Kidney (tissue), 13 donors: ENCODE measurements at regions not wholly inside any gene's neighbourhood (a gene's known extent, or its start where the extent isn't known, plus 50 kb on each side); places are given as distances from the start of the nearest gene placed in this dataset.

Source experiments
- DNase-seq, 5 donors: peaks; one replicate each; pipeline ENCODE4 v3.0.0-alpha.2; 2013 to 2020
- FAIRE-seq: peaks from 2 replicates; lab custom pipeline; 2012; peaks lifted over from hg19 to GRCh38; lab: Jason Lieb, UNC
- H3K27ac ChIP-seq, 2 donors: one replicate each; pipeline ENCODE4 v1.7.0; 2013; ENCODE audit warnings: low read depth in 2 of 2, low read length in 2 of 2, inconsistent platforms in 1 of 2
- H3K27me3 ChIP-seq: one replicate; pipeline ENCODE4 v1.7.1; 2013; ENCODE audit warnings: low read length, inconsistent platforms; ENCODE audit not compliant: control insufficient read depth, insufficient read depth
- H3K36me3 ChIP-seq, 3 donors: one replicate each; pipeline versions ENCODE4 v1.7.0 to v1.7.1; 2013; ENCODE audit warnings: low read length in 3 of 3, control low read depth in 1 of 3, inconsistent platforms in 1 of 3; ENCODE audit not compliant: insufficient read depth in 3 of 3, control insufficient read depth in 2 of 3
- H3K4me1 ChIP-seq, 3 donors: one replicate each; pipeline versions ENCODE4 v1.7.0 to v1.7.1; 2013; ENCODE audit warnings: low read length in 3 of 3, inconsistent platforms in 1 of 3, low read depth in 1 of 3; ENCODE audit not compliant: control insufficient read depth in 2 of 3, insufficient read depth in 2 of 3
- H3K4me3 ChIP-seq, 3 donors: one replicate each; pipeline versions ENCODE4 v1.7.0 to v1.8.1; 2013; ENCODE audit warnings: low read length in 3 of 3, control low read depth in 1 of 3, inconsistent platforms in 1 of 3
- H3K9ac ChIP-seq, 3 donors: one replicate each; pipeline versions ENCODE4 v1.7.0 to v1.7.1; 2013; ENCODE audit warnings: low read length in 3 of 3, control low read depth in 1 of 3, inconsistent platforms in 1 of 3
- H3K9me3 ChIP-seq, 3 donors: one replicate each; pipeline versions ENCODE4 v1.7.0 to v1.7.1; 2013; ENCODE audit warnings: low read length in 3 of 3, control low read depth in 1 of 3, inconsistent platforms in 1 of 3; ENCODE audit not compliant: control insufficient read depth in 2 of 3, insufficient read depth in 1 of 3
- CTCF ChIP-seq: IDR thresholded peaks from 3 replicates; pipeline ENCODE4 v1.5.1; 2012; ENCODE audit warnings: mild to moderate bottlenecking, moderate library complexity, borderline replicate concordance; ENCODE audit not compliant: insufficient read depth; ENCODE audit errors: extremely low read depth
- intact Hi-C: fragments of 100-400 bp; cut with DNase I; formaldehyde crosslinking; loops from one replicate; pipeline ENCODE4 v1.11.1; 2022
- donor health status: control.
- donor health status: control.
- donor health status: control.
- donor health status: control.
- donor health status: control.
- donor health status: DM: yes; HTN: yes; CAD: no.
- donor health status: Normal renal cell carcinoma (clear cell type).

DNA sequence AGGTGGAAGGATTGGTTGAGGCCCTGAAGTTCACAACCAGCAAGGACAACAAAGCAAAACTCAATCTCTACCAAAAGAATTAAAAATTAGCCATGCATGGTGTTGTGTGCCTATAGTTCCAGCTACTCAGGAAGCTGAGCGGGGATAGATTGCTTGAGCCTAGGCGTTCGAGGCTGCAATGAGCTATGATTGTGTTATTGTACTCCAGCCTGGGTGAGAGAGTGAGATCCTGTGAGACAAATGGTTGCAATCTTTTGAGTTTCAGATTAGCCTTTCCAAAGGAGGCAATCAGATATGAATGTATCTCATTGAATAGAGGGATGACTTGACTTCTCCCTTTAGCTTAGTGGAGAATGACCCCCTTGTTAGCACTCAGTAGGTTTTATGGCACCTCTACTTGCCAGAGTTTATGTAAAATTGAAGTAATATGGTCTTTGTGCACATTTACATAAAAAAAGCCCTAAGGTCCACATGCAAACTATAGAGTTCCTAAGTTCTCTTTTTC, 105.6 kb upstream of the OLFM3 start:
- Histone ChIP-seq H3K27me3 (no peaks in the 10 kb centered on the region), H3K27ac (no peak overlapping the region)
- no peak for FAIRE-seq

GRCh38 chr1:102100666-102101065, 103.9 kb upstream of the OLFM3 start:
- Histone ChIP-seq H3K36me3 (no peaks in the 10 kb centered on the region), H3K27me3 (no peaks in the 10 kb centered on the region), H3K9ac (no peak overlapping the region), H3K4me1 (no peaks in the 10 kb centered on the region), H3K4me3 (no peak overlapping the region), H3K27ac (no peak overlapping the region), H3K9me3 (no peaks in the 10 kb centered on the region)
- FAIRE-seq (no peak), DNase-seq (no peak)
- intact Hi-C loops: no loop called here
- TF ChIP-seq CTCF: no peak

More for the DNA sequence above, 105.6 kb upstream of the OLFM3 start:
- intact Hi-C loops: no loop called here
- no peak for TF ChIP-seq CTCF
- DNase-seq: no peak
- H3K9ac ChIP-seq: no peak overlapping the region
- H3K4me3 ChIP-seq: no peak overlapping the region
- H3K36me3 ChIP-seq: no peaks in the 10 kb centered on the region
- H3K9me3 ChIP-seq: no peaks in the 10 kb centered on the region
- no peaks in the 10 kb centered on the region for H3K4me1 ChIP-seq

DNA sequence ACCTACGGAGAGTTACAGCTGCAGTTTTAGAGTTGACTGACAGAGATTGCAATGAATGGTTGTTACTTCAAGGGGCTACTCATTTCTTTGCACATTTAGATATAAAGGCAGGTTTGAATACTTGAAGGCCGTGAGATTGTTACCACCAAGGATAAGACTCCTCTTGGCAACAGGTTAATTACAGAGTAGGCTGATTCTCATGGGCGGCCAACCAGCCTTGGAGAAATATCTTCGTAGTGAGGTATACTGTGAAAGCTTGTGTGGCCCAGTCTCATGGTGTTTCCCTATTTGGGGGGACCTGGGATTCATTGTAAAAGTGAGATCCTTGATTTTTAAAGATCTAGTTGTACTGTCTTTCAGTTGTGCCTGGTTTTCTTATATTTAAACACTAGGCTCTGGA, 103.2 kb upstream of the OLFM3 start:
- Histone ChIP-seq H3K27me3 (no peaks in the 10 kb centered on the region), H3K4me3 (no peak overlapping the region), H3K9ac (no peak overlapping the region), H3K4me1 (no peaks in the 10 kb centered on the region), H3K9me3 (no peaks in the 10 kb centered on the region), H3K36me3 (no peaks in the 10 kb centered on the region), H3K27ac (no peak overlapping the region)
- intact Hi-C loops: no loop called here
- no peak for TF ChIP-seq CTCF
- FAIRE-seq: no peak
- DNase-seq: peak in 3 of 5 donors; percentile 37 to 56 (median 50)

DNA sequence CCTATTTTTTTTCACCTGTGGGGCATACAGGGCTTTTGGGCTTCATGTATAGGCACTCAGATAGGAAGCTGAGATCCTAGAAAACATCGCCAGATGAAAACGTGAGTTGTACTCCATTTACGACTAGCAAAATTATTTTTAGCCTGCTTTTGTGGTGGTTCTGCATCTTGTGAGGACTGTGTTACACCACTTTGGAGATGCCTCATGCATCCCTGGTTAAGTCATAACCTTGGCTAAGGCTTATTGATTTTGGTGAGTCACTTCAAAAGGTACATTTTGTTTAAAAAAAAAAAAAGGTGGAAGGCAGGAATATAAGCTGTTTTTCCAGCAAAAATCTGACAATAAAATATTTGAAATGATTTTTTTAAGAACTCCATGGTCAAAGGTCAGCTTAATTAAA, 101.8 kb upstream of the OLFM3 start:
- intact Hi-C loops: no loop called here
- no peak overlapping the region for H3K27ac ChIP-seq
- H3K4me1 ChIP-seq: no peaks in the 10 kb centered on the region
- H3K36me3 ChIP-seq: no peaks in the 10 kb centered on the region
- H3K9me3 ChIP-seq: no peaks in the 10 kb centered on the region
- TF ChIP-seq CTCF: no peak
- no peak for FAIRE-seq
- H3K9ac ChIP-seq: no peak overlapping the region
- H3K4me3 ChIP-seq: no peak overlapping the region
- DNase-seq: no peak
- no peaks in the 10 kb centered on the region for H3K27me3 ChIP-seq
